GM10266 (cell line): ENCODE measurements at regions not wholly inside any gene's neighbourhood (a gene's known extent, or its start where the extent isn't known, plus 50 kb on each side); places are given as distances from the start of the nearest gene placed in this dataset.

Source experiments
- DNase-seq: peaks from one replicate; pipeline ENCODE4 v3.0.0; 2012; ENCODE audit errors: extremely low spot score
- CTCF ChIP-seq: IDR thresholded peaks from 2 replicates; pipeline ENCODE4 v1.5.1; 2012; ENCODE audit warnings: mild to moderate bottlenecking, low read depth; ENCODE audit not compliant: control insufficient read depth, insufficient read depth; ENCODE audit errors: missing control alignments

GRCh38 chr6:122124908-122125307 is 274.5 kb upstream of the HSF2 start:
- no peak for DNase-seq
- TF ChIP-seq CTCF: no peak

- no peak for TF ChIP-seq CTCF
- no peak for DNase-seq
Measured at GRCh38 chr6:122126894-122127293, 272.6 kb upstream of the HSF2 start.

GRCh38 chr6:122128445-122128844 is 271.0 kb upstream of the HSF2 start:
- no peak for DNase-seq

GRCh38 chr6:122129313-122130025 is 270.0 kb upstream of the HSF2 start:
- no peak for TF ChIP-seq CTCF
- no peak for DNase-seq

More at GRCh38 chr6:122128445-122128844, 271.0 kb upstream of the HSF2 start:
- no peak for TF ChIP-seq CTCF

GRCh38 chr6:122130026-122130348 is 269.5 kb upstream of the HSF2 start:
- no peak for TF ChIP-seq CTCF
- DNase-seq: no peak

GRCh38 chr6:122130518-122130917 is 268.9 kb upstream of the HSF2 start:
- no peak for DNase-seq
- TF ChIP-seq CTCF: no peak

GRCh38 chr6:122136386-122136785 is 263.1 kb upstream of the HSF2 start:
- DNase-seq: no peak
- no peak for TF ChIP-seq CTCF
